Stimulated activated CD4-positive, alpha-beta T cell treated with anti-CD3 and anti-CD28 coated beads, Interleukin-1b, Interleukin-23, amount 100 ng/mL, for 24 hours (primary cell): ENCODE measurements at regions not wholly inside any gene's neighbourhood (a gene's known extent, or its start where the extent isn't known, plus 50 kb on each side); places are given as distances from the start of the nearest gene placed in this dataset.
"Not testable (repeated sequence)": the region's sequence is repeated elsewhere in the genome, so short reads cannot be mapped to it uniquely, and the experiment has no call there.

Experiments used
- DNase-seq, 4 experiments: peaks; one replicate each; pipeline ENCODE4 v3.0.0-alpha.2; 2020; ENCODE audit warnings: low read depth in 4 of 4, low spot score in 1 of 4

DNA sequence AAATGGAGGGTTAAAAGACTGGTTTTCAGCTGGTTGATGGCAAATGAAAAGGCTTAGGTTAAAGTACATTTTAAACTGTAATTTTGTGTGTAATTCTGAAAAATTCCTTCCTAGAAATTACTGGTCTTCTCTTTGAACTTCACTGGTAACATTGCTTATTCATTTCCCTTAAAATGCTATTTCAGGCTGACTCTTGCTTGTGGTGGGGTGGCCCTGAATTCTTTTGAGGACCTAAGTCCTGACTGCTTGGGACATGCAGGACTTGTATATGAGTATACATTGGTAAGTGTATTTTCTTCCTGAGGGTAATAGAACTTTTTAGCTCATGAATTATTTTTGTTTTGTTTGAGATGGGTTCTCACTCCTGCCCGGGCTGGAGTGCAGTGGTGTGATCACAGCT lies 63.0 kb upstream of the ERV3-1 start:
- DNase-seq: not testable (repeated sequence)

DNA sequence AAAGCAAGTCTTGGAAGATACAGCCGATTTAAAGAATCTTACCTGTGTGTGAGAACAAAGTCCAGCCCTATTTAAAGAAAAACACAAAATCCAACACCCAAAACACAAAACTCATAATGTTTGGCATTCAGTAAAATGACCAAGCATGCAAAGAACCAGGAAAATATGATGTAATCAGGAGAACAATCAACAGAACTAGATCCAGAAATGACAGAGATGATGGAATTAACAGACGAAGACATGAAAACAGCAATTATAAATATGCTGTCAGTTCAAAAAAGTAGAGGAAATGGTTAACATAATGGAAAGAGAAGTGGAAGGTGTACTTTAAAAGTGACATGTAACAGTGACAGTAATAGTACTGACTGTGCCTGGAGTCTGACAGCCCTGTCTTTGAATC lies 56.1 kb upstream of the ERV3-1 start:
- not testable (repeated sequence) for DNase-seq

DNA sequence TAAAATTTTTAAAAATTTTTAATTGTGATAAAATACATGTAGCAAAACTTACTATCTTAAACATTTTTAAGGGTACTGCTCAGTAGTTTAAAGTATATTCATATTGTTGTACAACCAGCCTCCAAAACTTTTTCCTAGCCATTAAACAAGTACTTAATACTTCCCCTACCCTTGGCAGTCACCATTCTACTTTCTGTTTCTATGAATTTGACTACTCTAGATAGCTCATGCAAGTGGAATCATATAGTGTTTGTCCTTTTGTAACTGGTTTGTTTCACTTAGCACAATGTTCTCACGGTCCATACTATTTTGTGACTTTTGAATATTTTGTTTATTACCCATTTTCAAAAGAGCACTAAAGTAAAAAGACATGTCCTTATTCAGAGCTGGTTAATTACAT lies 52.8 kb upstream of the ERV3-1 start:
- not testable (repeated sequence) for DNase-seq
